ENCODE measurements at regions not wholly inside any gene's neighbourhood (a gene's known extent, or its start where the extent isn't known, plus 50 kb on each side); places are given as distances from the start of the nearest gene placed in this dataset.

GRCh38 chr20:50261471-50262212, 71.0 kb downstream of the CEBPB start:
- no peak overlapping the region for H3K4me3 ChIP-seq (ENCODE audit: low read length)
- H3K27me3 ChIP-seq (ENCODE audit: insufficient read depth, low read length, poor library complexity, severe bottlenecking), result no peaks in the 10 kb centered on the region
- H3K36me3 ChIP-seq (ENCODE audit: insufficient read depth, low read length), result no peaks in the 10 kb centered on the region
- no peaks in the 10 kb centered on the region for H3K4me1 ChIP-seq (ENCODE audit: insufficient read depth, low read length)
- H3K4me1 Mint-ChIP-seq, result no peaks in the 10 kb centered on the region
- H3K27ac ChIP-seq (ENCODE audit: low read depth, low read length), result no peak overlapping the region
- DNase-seq, result no peak
- H3K36me3 Mint-ChIP-seq, result no peaks in the 10 kb centered on the region
- H3K9me3 Mint-ChIP-seq, result no peaks in the 10 kb centered on the region
- H3K9me3 ChIP-seq (ENCODE audit: low read length), result no peaks in the 10 kb centered on the region
- H3K27me3 Mint-ChIP-seq, result no peaks in the 10 kb centered on the region
- H3K27ac Mint-ChIP-seq, result peak overlapping the region in 2 of 8 donors; percentile 33 to 44
- no peak overlapping the region for H3K4me3 Mint-ChIP-seq
- POLR2A ChIA-PET, result no interaction called here
- CTCF ChIA-PET, result no interaction called here

GRCh38 chr20:50263831-50264230, 73.2 kb downstream of the CEBPB start:
- Mint-ChIP-seq H3K27ac (no peak overlapping the region), H3K4me1 (no peaks in the 10 kb centered on the region), H3K4me3 (no peak overlapping the region), H3K27me3 (no peaks in the 10 kb centered on the region), H3K36me3 (no peaks in the 10 kb centered on the region), H3K9me3 (no peaks in the 10 kb centered on the region)
- no peaks in the 10 kb centered on the region for H3K4me1 ChIP-seq (ENCODE audit: insufficient read depth, low read length)
- no peaks in the 10 kb centered on the region for H3K36me3 ChIP-seq (ENCODE audit: insufficient read depth, low read length)
- H3K4me3 ChIP-seq (ENCODE audit: low read length), result no peak overlapping the region
- POLR2A ChIA-PET, result no interaction called here
- DNase-seq, result no peak
- H3K27ac ChIP-seq (ENCODE audit: low read depth, low read length), result no peak overlapping the region
- CTCF ChIA-PET, result no interaction called here
- H3K9me3 ChIP-seq (ENCODE audit: low read length), result no peaks in the 10 kb centered on the region
- no peaks in the 10 kb centered on the region for H3K27me3 ChIP-seq (ENCODE audit: insufficient read depth, low read length, poor library complexity, severe bottlenecking)

DNA sequence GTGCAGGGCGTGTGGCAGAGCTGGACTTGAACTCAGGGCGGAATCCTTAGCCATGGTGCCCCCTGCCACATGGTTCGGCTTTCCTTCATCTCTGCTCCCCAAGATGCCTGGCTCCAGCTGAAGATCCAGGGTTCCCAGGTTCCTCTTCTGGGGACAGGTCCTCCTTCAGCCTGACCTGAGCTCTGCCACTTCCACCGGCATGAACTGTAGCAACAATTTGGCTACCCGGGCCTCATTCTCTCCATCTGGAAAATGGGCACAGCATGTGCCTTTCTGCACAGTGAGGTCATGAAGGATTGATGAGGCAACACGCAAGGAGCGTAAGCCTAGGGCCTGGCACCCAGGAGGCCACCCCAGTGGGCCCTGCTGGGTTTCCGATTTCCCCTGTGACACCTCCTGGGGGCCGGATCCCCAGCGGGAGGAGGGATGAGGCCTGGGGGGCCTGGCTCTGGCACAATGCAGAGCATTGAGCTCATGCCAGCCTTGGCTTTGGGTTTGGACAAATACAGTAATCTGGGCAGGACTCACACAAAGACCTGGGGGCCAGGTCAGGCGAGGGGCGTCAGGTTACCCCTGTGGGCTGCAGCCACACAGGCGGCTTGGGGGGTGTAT, 74.0 kb downstream of the CEBPB start:
- no peak overlapping the region for H3K4me3 Mint-ChIP-seq
- H3K4me3 ChIP-seq (ENCODE audit: low read length), result no peak overlapping the region
- POLR2A ChIA-PET, result no interaction called here
- H3K4me1 Mint-ChIP-seq, result no peaks in the 10 kb centered on the region
- no peaks in the 10 kb centered on the region for H3K27me3 ChIP-seq (ENCODE audit: insufficient read depth, low read length, poor library complexity, severe bottlenecking)
- no peaks in the 10 kb centered on the region for H3K4me1 ChIP-seq (ENCODE audit: insufficient read depth, low read length)
- H3K27me3 Mint-ChIP-seq, result peaks cover 0 to 4% of the 10 kb centered on the region in 2 donors
- no peak overlapping the region for H3K27ac Mint-ChIP-seq
- H3K27ac ChIP-seq (ENCODE audit: low read depth, low read length), result no peak overlapping the region
- no peaks in the 10 kb centered on the region for H3K36me3 ChIP-seq (ENCODE audit: insufficient read depth, low read length)
- H3K36me3 Mint-ChIP-seq, result no peaks in the 10 kb centered on the region
- DNase-seq, result no peak
- no peaks in the 10 kb centered on the region for H3K9me3 ChIP-seq (ENCODE audit: low read length)
- no peaks in the 10 kb centered on the region for H3K9me3 Mint-ChIP-seq
- CTCF ChIA-PET, result no interaction called here

GRCh38 chr20:50265245-50265946, 74.8 kb downstream of the CEBPB start:
- Mint-ChIP-seq H3K27me3 (peaks cover 0 to 5% of the 10 kb centered on the region in 2 donors), H3K36me3 (no peaks in the 10 kb centered on the region), H3K4me3 (no peak overlapping the region), H3K4me1 (no peaks in the 10 kb centered on the region), H3K9me3 (no peaks in the 10 kb centered on the region), H3K27ac (peak overlapping the region in 1 of 8 donors; percentile 57)
- Histone ChIP-seq H3K36me3 (ENCODE audit: insufficient read depth, low read length) (no peaks in the 10 kb centered on the region), H3K9me3 (ENCODE audit: low read length) (no peaks in the 10 kb centered on the region), H3K27me3 (ENCODE audit: insufficient read depth, low read length, poor library complexity, severe bottlenecking) (no peaks in the 10 kb centered on the region), H3K4me3 (ENCODE audit: low read length) (no peak overlapping the region), H3K27ac (ENCODE audit: low read depth, low read length) (no peak overlapping the region), H3K4me1 (ENCODE audit: insufficient read depth, low read length) (no peaks in the 10 kb centered on the region)
- DNase-seq, result no peak
- ChIA-PET POLR2A (no interaction called here), CTCF (no interaction called here)

DNA sequence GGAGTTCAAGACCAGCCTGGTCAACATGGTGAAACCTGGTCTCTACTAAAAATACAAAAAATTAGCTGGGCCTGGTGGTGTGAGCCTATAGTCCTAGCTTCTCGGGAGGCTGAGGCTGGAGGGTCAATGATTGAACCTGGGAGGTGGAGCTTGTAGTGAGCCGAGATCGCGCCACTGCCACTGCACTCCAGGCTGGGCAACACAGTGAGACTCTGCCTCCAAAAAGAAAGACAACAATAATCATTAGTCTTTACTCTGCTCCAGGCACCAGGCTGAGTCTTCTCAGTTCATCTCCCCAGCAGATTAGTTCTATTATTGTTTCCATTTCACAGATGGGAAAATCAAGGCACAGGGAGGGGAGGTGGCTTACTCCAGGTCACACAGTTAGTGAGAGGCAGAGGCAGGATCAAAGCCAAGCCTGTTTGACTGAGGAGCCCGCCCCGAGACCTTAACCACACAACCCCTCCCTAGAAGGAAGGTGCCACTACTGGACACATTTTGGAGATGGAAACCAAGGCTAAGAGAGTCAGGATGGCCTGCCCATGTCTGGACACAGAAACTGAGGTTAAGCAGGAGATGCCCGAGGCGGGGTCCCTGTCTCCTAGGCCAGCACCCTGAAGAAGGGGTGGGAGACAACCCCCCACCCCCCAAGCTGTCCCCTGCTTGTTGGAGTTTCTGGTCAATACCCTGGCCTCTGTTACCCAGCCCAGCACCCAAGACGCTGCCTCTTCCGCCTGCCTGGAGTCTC, 75.8 kb downstream of the CEBPB start:
- Mint-ChIP-seq H3K4me1 (no peaks in the 10 kb centered on the region), H3K9me3 (no peaks in the 10 kb centered on the region), H3K4me3 (no peak overlapping the region), H3K27me3 (peaks cover 7 to 15% of the 10 kb centered on the region in 2 donors), H3K36me3 (no peaks in the 10 kb centered on the region), H3K27ac (no peak overlapping the region)
- ChIA-PET POLR2A (no interaction called here), CTCF (no interaction called here)
- Histone ChIP-seq H3K4me1 (ENCODE audit: insufficient read depth, low read length) (no peaks in the 10 kb centered on the region), H3K36me3 (ENCODE audit: insufficient read depth, low read length) (no peaks in the 10 kb centered on the region), H3K9me3 (ENCODE audit: low read length) (no peaks in the 10 kb centered on the region), H3K27me3 (ENCODE audit: insufficient read depth, low read length, poor library complexity, severe bottlenecking) (no peaks in the 10 kb centered on the region), H3K27ac (ENCODE audit: low read depth, low read length) (no peak overlapping the region), H3K4me3 (ENCODE audit: low read length) (no peak overlapping the region)
- DNase-seq, result no peak

- Mint-ChIP-seq H3K27me3 (peaks cover 12 to 21% of the 10 kb centered on the region in 2 donors), H3K27ac (no peak overlapping the region), H3K9me3 (no peaks in the 10 kb centered on the region), H3K4me3 (no peak overlapping the region), H3K36me3 (no peaks in the 10 kb centered on the region), H3K4me1 (no peaks in the 10 kb centered on the region)
- H3K36me3 ChIP-seq (ENCODE audit: insufficient read depth, low read length), result no peaks in the 10 kb centered on the region
- POLR2A ChIA-PET, result no interaction called here
- CTCF ChIA-PET, result no interaction called here
- H3K4me3 ChIP-seq (ENCODE audit: low read length), result no peak overlapping the region
- H3K27ac ChIP-seq (ENCODE audit: low read depth, low read length), result no peak overlapping the region
- no peaks in the 10 kb centered on the region for H3K4me1 ChIP-seq (ENCODE audit: insufficient read depth, low read length)
- no peak for DNase-seq
- no peaks in the 10 kb centered on the region for H3K27me3 ChIP-seq (ENCODE audit: insufficient read depth, low read length, poor library complexity, severe bottlenecking)
- no peaks in the 10 kb centered on the region for H3K9me3 ChIP-seq (ENCODE audit: low read length)
These were observed 76.6 kb downstream of the CEBPB start for GRCh38 chr20:50267041-50267865.

DNA sequence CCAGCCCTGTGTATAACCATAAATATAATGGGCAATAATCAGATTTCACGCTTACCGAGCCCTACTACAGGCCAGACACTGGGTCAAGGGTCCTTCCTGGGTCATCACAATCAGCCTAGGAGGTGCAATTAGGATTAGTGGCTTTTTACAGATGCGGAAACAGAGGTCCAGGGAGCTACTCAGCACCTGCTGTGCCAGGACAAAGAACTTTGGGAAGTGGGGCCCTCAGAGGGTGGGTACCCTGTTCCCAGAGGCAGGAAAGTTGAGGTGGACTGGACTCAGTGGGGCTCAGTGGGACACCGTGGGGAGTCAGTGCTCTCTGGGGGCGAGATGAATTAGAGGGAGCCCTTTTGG, 77.2 kb downstream of the CEBPB start:
- Mint-ChIP-seq H3K9me3 (no peaks in the 10 kb centered on the region), H3K27me3 (peaks cover 12 to 26% of the 10 kb centered on the region in 2 donors), H3K4me3 (no peak overlapping the region), H3K36me3 (no peaks in the 10 kb centered on the region), H3K27ac (no peak overlapping the region), H3K4me1 (no peaks in the 10 kb centered on the region)
- H3K27ac ChIP-seq (ENCODE audit: low read depth, low read length), result no peak overlapping the region
- no peaks in the 10 kb centered on the region for H3K9me3 ChIP-seq (ENCODE audit: low read length)
- H3K4me1 ChIP-seq (ENCODE audit: insufficient read depth, low read length), result no peaks in the 10 kb centered on the region
- H3K27me3 ChIP-seq (ENCODE audit: insufficient read depth, low read length, poor library complexity, severe bottlenecking), result no peaks in the 10 kb centered on the region
- ChIA-PET CTCF (no interaction called here), POLR2A (no interaction called here)
- no peaks in the 10 kb centered on the region for H3K36me3 ChIP-seq (ENCODE audit: insufficient read depth, low read length)
- no peak overlapping the region for H3K4me3 ChIP-seq (ENCODE audit: low read length)
- DNase-seq, result no peak
